GM12801 (cell line): ENCODE measurements at regions not wholly inside any gene's neighbourhood (a gene's known extent, or its start where the extent isn't known, plus 50 kb on each side); places are given as distances from the start of the nearest gene placed in this dataset.

ENCODE experiments used
- CTCF ChIP-seq: IDR thresholded peaks from one replicate; pipeline ENCODE4 v1.5.1; 2011; ENCODE audit warnings: control low read depth; ENCODE audit not compliant: insufficient read length; ENCODE audit errors: extremely low read depth

DNA sequence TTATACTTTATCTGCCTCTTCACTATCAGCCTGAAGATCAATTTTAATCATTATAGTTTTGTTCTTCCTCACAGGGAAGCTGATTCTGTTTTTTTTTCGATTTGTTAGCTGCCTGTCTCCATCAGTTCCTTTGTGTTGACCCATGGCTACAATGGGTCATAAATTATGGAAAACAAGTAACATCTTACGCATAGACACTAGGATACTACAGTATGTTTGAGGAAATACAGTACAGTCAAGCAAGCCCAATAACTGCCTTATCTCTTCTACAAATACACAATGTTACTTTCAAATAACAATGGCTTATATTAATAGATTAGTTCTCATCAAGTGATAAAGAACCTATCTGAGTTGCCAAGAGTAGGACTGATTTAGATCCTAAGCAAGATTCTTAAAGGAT lies 160.5 kb upstream of the FREM1 start:
- TF ChIP-seq CTCF: no peak

DNA sequence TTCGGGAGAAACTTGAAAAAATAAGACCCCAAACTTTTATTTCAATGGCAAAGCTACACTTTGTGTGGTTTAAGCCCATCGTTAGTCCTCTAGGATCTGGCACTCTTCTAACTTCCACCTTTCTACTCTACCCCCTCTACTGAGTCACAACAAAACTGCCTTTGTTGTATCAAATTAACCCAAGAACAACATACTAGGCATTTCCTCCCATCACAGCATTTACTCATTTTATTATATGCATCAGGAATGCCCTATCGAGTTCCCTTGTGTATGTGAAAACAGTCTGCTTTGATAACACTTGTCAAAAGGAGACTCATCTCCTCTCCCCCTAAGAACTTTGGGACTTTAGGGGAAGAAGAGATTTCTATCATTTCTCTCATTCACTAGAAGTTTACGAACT lies 158.9 kb upstream of the FREM1 start:
- TF ChIP-seq CTCF: no peak

- TF ChIP-seq CTCF: no peak
These were observed 158.0 kb upstream of the FREM1 start for GRCh38 chr9:15068261-15068660.

GRCh38 chr9:15059003-15059402 lies 148.8 kb upstream of the FREM1 start:
- no peak for TF ChIP-seq CTCF

GRCh38 chr9:15058236-15058635 lies 148.0 kb upstream of the FREM1 start:
- no peak for TF ChIP-seq CTCF

- TF ChIP-seq CTCF: no peak
These were observed 138.5 kb upstream of the FREM1 start for GRCh38 chr9:15048772-15049171.

DNA sequence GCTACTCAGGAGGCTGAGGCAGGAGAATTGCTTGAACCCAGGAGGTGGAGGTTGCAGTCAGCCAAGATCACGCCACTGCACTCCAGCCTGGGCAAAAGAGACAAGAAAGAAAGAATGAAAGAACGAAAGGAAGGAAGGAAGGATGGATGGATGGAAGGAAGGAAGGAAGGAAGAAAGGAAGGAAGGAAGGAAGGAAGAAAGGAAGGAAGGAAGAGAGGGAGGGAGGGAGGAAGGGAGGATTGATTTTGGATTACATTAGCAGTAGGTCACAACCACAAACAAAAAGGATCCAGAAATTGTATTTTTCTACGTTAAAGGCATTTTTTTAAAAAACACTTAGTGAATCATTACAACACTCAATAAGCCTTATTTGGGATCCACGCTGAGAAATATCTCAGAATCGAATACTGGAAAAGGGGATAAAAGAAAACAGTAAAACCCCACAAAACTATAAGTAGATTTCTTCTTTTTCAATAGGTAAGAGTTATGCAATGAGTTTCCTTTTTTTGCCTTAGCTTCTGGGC lies 136.9 kb upstream of the FREM1 start:
- no peak for TF ChIP-seq CTCF

GRCh38 chr9:15033316-15033715 lies 123.1 kb upstream of the FREM1 start:
- TF ChIP-seq CTCF: no peak
